DND-41 (cell line): ENCODE measurements at regions not wholly inside any gene's neighbourhood (a gene's known extent, or its start where the extent isn't known, plus 50 kb on each side); places are given as distances from the start of the nearest gene placed in this dataset.

ENCODE experiments used
- CTCF ChIP-seq: IDR thresholded peaks from 2 replicates; pipeline ENCODE4 v1.5.1; 2012; ENCODE audit warnings: borderline replicate concordance, low read length, moderate library complexity, mild to moderate bottlenecking; ENCODE audit not compliant: poor library complexity, severe bottlenecking; ENCODE audit errors: extremely low read depth
- EZH2 ChIP-seq: IDR thresholded peaks from 3 replicates; pipeline ENCODE4 v1.6.1; 2012; ENCODE audit warnings: borderline replicate concordance, low read depth, mild to moderate bottlenecking, moderate library complexity, low read length, inconsistent platforms; ENCODE audit not compliant: severe bottlenecking

GRCh38 chr6:9208966-9209365 lies 773.6 kb upstream of the SLC35B3 start:
- no peak for TF ChIP-seq CTCF
- no peak for TF ChIP-seq EZH2
